GM12878 (cell line): ENCODE measurements at regions not wholly inside any gene's neighbourhood (a gene's known extent, or its start where the extent isn't known, plus 50 kb on each side); places are given as distances from the start of the nearest gene placed in this dataset.
"Not testable (repeated sequence)": the region's sequence is repeated elsewhere in the genome, so short reads cannot be mapped to it uniquely, and the experiment has no call there.

Source experiments
- ATAC-seq: fragments of 200-7000 bp; cut with Tn5 transposase; 3 replicates; pipeline ENCODE4 v1.9.1; 2020; ENCODE audit warnings: mild to moderate bottlenecking, moderate library complexity
- BruUV-seq: library from RNA; stranded (reverse); fragments of 400-500 nt; replicated peaks from 2 replicates; lab custom pipeline; 2021; lab: Mats Ljungman, UMichigan
- CTCF ChIA-PET: fragments of 300-600 bp; sonication (Branson Sonifier 250); formaldehyde crosslinking; extraction: SDS; loops from one replicate; lab custom pipeline; 2021; ENCODE audit warnings: inconsistent platforms; lab: Yijun Ruan, JAX
- POLR2A ChIA-PET: fragments of 350-600 bp; formaldehyde crosslinking; extraction: SDS; loops from one replicate; lab custom pipeline; 2021; ENCODE audit warnings: inconsistent platforms; lab: Charles Lee
- RAD21 ChIA-PET: fragments of 300-600 bp; sonication (Branson Sonifier 250); formaldehyde crosslinking; loops from one replicate; lab custom pipeline; 2023; ENCODE audit warnings: antibody characterized with exemption; ENCODE audit not compliant: unreplicated experiment; lab: Charles Lee
- SMC1A ChIA-PET: fragments of 300-600 bp; sonication (Branson Sonifier 250); formaldehyde crosslinking; loops from one replicate; lab custom pipeline; 2023; ENCODE audit not compliant: unreplicated experiment, uncharacterized antibody; lab: Charles Lee
- DNase-seq: peaks from one replicate; pipeline ENCODE4 v3.0.0-alpha.2; 2011; ENCODE audit warnings: low read depth, low spot score
- FAIRE-seq: peaks from 3 replicates; lab custom pipeline; 2011; peaks lifted over from hg19 to GRCh38; lab: Jason Lieb, UNC
- H2AFZ ChIP-seq: 2 replicates; pipeline ENCODE4 v1.6.0; 2011; ENCODE audit warnings: low read depth, low read length, control low read depth; ENCODE audit not compliant: control insufficient read depth
- H3K27ac ChIP-seq: 2 replicates; pipeline ENCODE4 v1.5.1; 2011; ENCODE audit warnings: control low read depth; ENCODE audit not compliant: control insufficient read depth, insufficient read depth
- H3K27me3 ChIP-seq, 2 experiments: replicated peaks in 1 of 2; 2 replicates each; pipeline versions ENCODE4 v1.6.0 to v1.6.1; 2011; ENCODE audit warnings: low read length in 1 of 2; ENCODE audit not compliant: control insufficient read depth in 2 of 2, insufficient read depth in 2 of 2
- H3K36me3 ChIP-seq, 2 experiments: 2 replicates each; pipeline ENCODE4 v1.5.1; 2011; ENCODE audit warnings: low read length in 1 of 2; ENCODE audit not compliant: control insufficient read depth in 2 of 2, insufficient read depth in 2 of 2
- H3K4me1 ChIP-seq: 2 replicates; pipeline ENCODE4 v1.6.1; 2011; ENCODE audit warnings: mild to moderate bottlenecking, low read length, moderate library complexity, mixed read lengths; ENCODE audit not compliant: control insufficient read depth, insufficient read depth
- H3K4me2 ChIP-seq: 2 replicates; pipeline ENCODE4 v1.6.0; 2011; ENCODE audit warnings: control low read depth; ENCODE audit not compliant: control insufficient read depth, insufficient read depth
- H3K4me3 ChIP-seq: fragments of 200-600 bp; sonication (generic); 2 replicates; pipeline ENCODE4 v1.5.1; 2016
- H3K79me2 ChIP-seq: 2 replicates; pipeline ENCODE4 v1.6.0; 2011; ENCODE audit warnings: low read length; ENCODE audit not compliant: control insufficient read depth, insufficient read depth
- H3K9ac ChIP-seq: 2 replicates; pipeline ENCODE4 v1.8.0; 2011; ENCODE audit warnings: low read length, control low read depth, mixed read lengths; ENCODE audit not compliant: control insufficient read depth, insufficient read depth
- H3K9me3 ChIP-seq: replicated peaks from 3 replicates; pipeline ENCODE4 v1.5.1; 2011; ENCODE audit warnings: mild to moderate bottlenecking, low read length; ENCODE audit not compliant: control insufficient read depth, insufficient read depth
- H4K20me1 ChIP-seq: 2 replicates; pipeline ENCODE4 v1.6.0; 2011; ENCODE audit not compliant: control insufficient read depth, insufficient read depth
- ATF7 ChIP-seq: fragments of 450-650 bp; IDR thresholded peaks from 2 replicates; pipeline ENCODE4 v1.6.1; 2016; ENCODE audit warnings: low read depth, mild to moderate bottlenecking
- FOXM1 ChIP-seq: IDR thresholded peaks from 2 replicates; pipeline ENCODE4 v1.6.1; 2012; ENCODE audit warnings: low read depth, mild to moderate bottlenecking, inconsistent platforms, low read length, moderate library complexity
- RFX5 ChIP-seq: IDR thresholded peaks from 2 replicates; pipeline ENCODE4 v1.6.1; 2011; ENCODE audit warnings: low read depth, low read length, improper control_type of control experiment
- TARDBP ChIP-seq: IDR thresholded peaks from 2 replicates; pipeline ENCODE4 v1.6.1; 2016; ENCODE audit warnings: borderline replicate concordance
- WGBS: methylation state at CpG from one replicate; pipeline ENCODE4 v1.1.6; 2016; ENCODE audit warnings: low lambda C conversion rate; ENCODE audit not compliant: insufficient replicate concordance, insufficient coverage; ENCODE audit errors: missing lambda C conversion rate; 5-methylcytosine and 5-hydroxymethylcytosine counted together
- in situ Hi-C: fragments of 300-500 bp; cut with MboI; formaldehyde crosslinking; loops from 9 replicates; pipeline ENCODE4 v1.14.3; 2018; ENCODE audit warnings: mixed read lengths
- intact Hi-C: fragments of 100-400 bp; cut with micrococcal nuclease; formaldehyde crosslinking; loops from one replicate; pipeline ENCODE4 v1.14.2; 2022; ENCODE audit not compliant: unreplicated experiment

GRCh38 chr17:72472106-72472505 lies 351.3 kb downstream of the SOX9 start:
- TF ChIP-seq TARDBP (no peak), RFX5 (no peak), ATF7 (no peak), FOXM1 (no peak)
- ChIA-PET RAD21 (interaction anchor here (1.2 to 13.5 kb wide), 4 partner anchors 40 to 351 kb away, joined by 4 to 353 read pairs (median 12); partner anchors contain the start of gene SOX9), SMC1A (interaction anchor here (0.7 to 4.2 kb wide), 6 partner anchors 8 to 154 kb away, joined by 3 to 47 read pairs (median 4); no protein-coding TSS in a partner anchor), POLR2A (interaction anchor here (0.9 to 2.1 kb wide), 4 partner anchors 23 to 41 kb away, joined by 3 to 8 read pairs (median 4); no protein-coding TSS in a partner anchor), CTCF (interaction anchor here (1.8 kb wide), 1 partner anchor 26 kb away, joined by 4 read pairs; no protein-coding TSS in a partner anchor)
- WGBS, result 76% methylated on average over 3 of the region's 3 CpGs
- H3K27ac ChIP-seq, result no peak overlapping the region
- no peaks in the 10 kb centered on the region for H3K27me3 ChIP-seq
- H4K20me1 ChIP-seq, result no peaks in the 10 kb centered on the region
- no peak overlapping the region for H3K4me2 ChIP-seq
- H3K9ac ChIP-seq, result no peak overlapping the region
- ATAC-seq, result no peak
- peaks cover 11% of the 10 kb centered on the region for H3K4me1 ChIP-seq
- no peak for FAIRE-seq
- intact Hi-C loops, result no loop called here
- H3K79me2 ChIP-seq, result no peaks in the 10 kb centered on the region
- no peak for DNase-seq
- in situ Hi-C loops, result no loop called here
- H3K36me3 ChIP-seq, result no peaks in the 10 kb centered on the region; a peak in 1 of 4 replicates
- no peaks in the 10 kb centered on the region for H3K9me3 ChIP-seq
- no peak overlapping the region for H3K4me3 ChIP-seq
- H2AFZ ChIP-seq, result no peak overlapping the region
- BruUV-seq, result no TSS peak

DNA sequence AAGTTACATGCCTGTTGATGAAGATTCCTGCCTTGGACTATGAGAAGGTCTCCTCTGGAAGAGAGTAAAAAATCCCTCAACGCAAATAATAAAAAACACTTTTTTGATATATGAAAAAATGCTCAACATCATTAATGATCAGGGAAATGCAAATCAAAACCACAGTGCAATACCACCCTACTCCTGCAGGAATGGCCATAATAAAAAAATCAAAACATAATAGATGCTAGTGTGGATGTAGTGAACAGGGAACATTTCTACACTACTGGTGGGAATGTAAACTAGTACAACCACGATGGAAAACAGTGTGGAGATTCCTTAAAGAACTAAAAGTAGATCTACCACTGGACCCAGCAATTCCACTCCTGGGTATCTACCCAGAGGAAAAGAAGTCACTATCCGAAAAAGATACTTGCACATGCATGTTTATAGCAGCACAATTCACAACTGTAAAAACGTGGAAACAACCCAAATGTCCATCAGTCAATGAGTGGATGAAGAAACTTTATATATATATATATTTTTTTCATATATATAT lies 352.1 kb downstream of the SOX9 start:
- H3K4me1 ChIP-seq, intact Hi-C loops, H3K27me3 ChIP-seq, BruUV-seq, H3K9me3 ChIP-seq, FAIRE-seq, H3K4me2 ChIP-seq, H3K36me3 ChIP-seq, H2AFZ ChIP-seq, H3K9ac ChIP-seq, H3K27ac ChIP-seq, DNase-seq, H3K79me2 ChIP-seq, H3K4me3 ChIP-seq, H4K20me1 ChIP-seq, in situ Hi-C loops, ATAC-seq: not testable (repeated sequence)
- SMC1A ChIA-PET, result interaction anchor here (2.1 to 4.2 kb wide), 2 partner anchors 30 to 39 kb away, joined by 4 to 47 read pairs; no protein-coding TSS in a partner anchor
- CTCF ChIA-PET, result interaction anchor here (1.8 kb wide), 1 partner anchor 25 kb away, joined by 4 read pairs; no protein-coding TSS in a partner anchor
- POLR2A ChIA-PET, result interaction anchor here (0.9 to 1.7 kb wide), 2 partner anchors 26 to 40 kb away, joined by 3 to 5 read pairs; no protein-coding TSS in a partner anchor
- 25% methylated on average over 4 of the region's 4 CpGs for WGBS
- RAD21 ChIA-PET, result interaction anchor here (2.3 to 13.5 kb wide), 2 partner anchors 40 to 48 kb away, joined by 5 to 353 read pairs; no protein-coding TSS in a partner anchor
